PFSK-1 (cell line): ENCODE measurements at regions not wholly inside any gene's neighbourhood (a gene's known extent, or its start where the extent isn't known, plus 50 kb on each side); places are given as distances from the start of the nearest gene placed in this dataset.

Experiments
- FOXP2 ChIP-seq: optimal IDR thresholded peaks from 2 replicates; pipeline ENCODE3; 2011; ENCODE audit warnings: borderline replicate concordance, control low read depth, inconsistent platforms; ENCODE audit not compliant: insufficient read depth; ENCODE audit errors: extremely low read length, extremely low read depth
- POLR2AphosphoS5 ChIP-seq: IDR thresholded peaks from 2 replicates; pipeline ENCODE4 v1.6.1; 2012; ENCODE audit warnings: low read depth, mild to moderate bottlenecking, control low read depth, low read length, moderate library complexity
- REST ChIP-seq, 2 experiments: IDR thresholded peaks; 2 replicates each; pipeline versions ENCODE4 v1.6.1 to v1.8.0; 2011 to 2012; ENCODE audit warnings: low read depth in 2 of 2, low read length in 2 of 2, control low read depth in 1 of 2, inconsistent platforms in 1 of 2, mild to moderate bottlenecking in 1 of 2, moderate library complexity in 1 of 2; ENCODE audit not compliant: insufficient read depth in 1 of 2
- SIN3A ChIP-seq: IDR thresholded peaks from 2 replicates; pipeline ENCODE4 v1.6.1; 2012; ENCODE audit warnings: mild to moderate bottlenecking, low read length, moderate library complexity, borderline replicate concordance; ENCODE audit not compliant: insufficient read depth
- TAF1 ChIP-seq: IDR thresholded peaks from 2 replicates; pipeline ENCODE4 v1.6.1; 2012; ENCODE audit warnings: low read length, control low read depth, borderline replicate concordance; ENCODE audit not compliant: insufficient read depth

GRCh38 chr5:133696782-133697507 is 84.6 kb upstream of the FSTL4 start:
- no peak for TF ChIP-seq POLR2AphosphoS5
- no peak for TF ChIP-seq FOXP2
- TF ChIP-seq REST (IDR thresholded peaks at IDR 0.05; ENCODE audit: insufficient read depth in 1 of 2, low read depth in 2 of 2, low read length in 2 of 2) = no peak
- no peak for TF ChIP-seq SIN3A
- TF ChIP-seq TAF1 = no peak

- no peak for TF ChIP-seq TAF1
- no peak for TF ChIP-seq SIN3A
- no peak for TF ChIP-seq POLR2AphosphoS5
- no peak for TF ChIP-seq FOXP2
- TF ChIP-seq REST (IDR thresholded peaks at IDR 0.05; ENCODE audit: insufficient read depth in 1 of 2, low read depth in 2 of 2, low read length in 2 of 2) = no peak
Measured at GRCh38 chr5:133696006-133696584, 83.8 kb upstream of the FSTL4 start.

GRCh38 chr5:133694181-133694831 is 82.0 kb upstream of the FSTL4 start:
- TF ChIP-seq FOXP2 (no peak), REST (IDR thresholded peaks at IDR 0.05; ENCODE audit: insufficient read depth in 1 of 2, low read depth in 2 of 2, low read length in 2 of 2) (no peak), POLR2AphosphoS5 (no peak), SIN3A (no peak)

GRCh38 chr5:133691448-133691847 is 79.1 kb upstream of the FSTL4 start:
- TF ChIP-seq TAF1 (no peak), POLR2AphosphoS5 (no peak), FOXP2 (no peak), REST (IDR thresholded peaks at IDR 0.05; ENCODE audit: insufficient read depth in 1 of 2, low read depth in 2 of 2, low read length in 2 of 2) (no peak), SIN3A (no peak)
